HG03064 (cell line): ENCODE measurements at regions not wholly inside any gene's neighbourhood (a gene's known extent, or its start where the extent isn't known, plus 50 kb on each side); places are given as distances from the start of the nearest gene placed in this dataset.

ENCODE experiments used
- ATAC-seq: cut with Tn5 transposase; IDR thresholded peaks from one replicate; pipeline ENCODE4 v1.9.1; 2021; ENCODE audit warnings: low read depth; ENCODE audit not compliant: unreplicated experiment

- ATAC-seq, result no peak
Measured at GRCh38 chr11:80529726-80530125, 1088.9 kb upstream of the TENM4 start.

- no peak for ATAC-seq
Measured at GRCh38 chr11:80525663-80526405, 1085.0 kb upstream of the TENM4 start.

- ATAC-seq, result no peak
Measured at GRCh38 chr11:80524349-80524748, 1083.5 kb upstream of the TENM4 start.

- no peak for ATAC-seq
Measured at GRCh38 chr11:80523057-80523456, 1082.2 kb upstream of the TENM4 start.

- ATAC-seq, result no peak
Measured at GRCh38 chr11:80521592-80521991, 1080.8 kb upstream of the TENM4 start.

GRCh38 chr11:80520507-80520887 lies 1079.7 kb upstream of the TENM4 start:
- no peak for ATAC-seq

GRCh38 chr11:80519596-80520506 lies 1079.0 kb upstream of the TENM4 start:
- no peak for ATAC-seq

- ATAC-seq, result no peak
Measured at GRCh38 chr11:80517701-80518100, 1076.9 kb upstream of the TENM4 start.

- ATAC-seq, result no peak
Measured at GRCh38 chr11:80515097-80515496, 1074.3 kb upstream of the TENM4 start.

- ATAC-seq, result no peak
Measured at GRCh38 chr11:80512491-80512890, 1071.7 kb upstream of the TENM4 start.

- no peak for ATAC-seq
Measured at GRCh38 chr11:80505771-80506170, 1064.9 kb upstream of the TENM4 start.

- ATAC-seq, result no peak
Measured at GRCh38 chr11:80503990-80504389, 1063.2 kb upstream of the TENM4 start.

GRCh38 chr11:80502511-80502910 lies 1061.7 kb upstream of the TENM4 start:
- no peak for ATAC-seq

GRCh38 chr11:80495116-80495515 lies 1054.3 kb upstream of the TENM4 start:
- no peak for ATAC-seq

- no peak for ATAC-seq
Measured at GRCh38 chr11:80487952-80488351, 1047.1 kb upstream of the TENM4 start.

GRCh38 chr11:80486678-80487077 lies 1045.8 kb upstream of the TENM4 start:
- ATAC-seq, result no peak

GRCh38 chr11:80477178-80477577 lies 1036.3 kb upstream of the TENM4 start:
- no peak for ATAC-seq

- no peak for ATAC-seq
Measured at GRCh38 chr11:80473562-80473961, 1032.7 kb upstream of the TENM4 start.

GRCh38 chr11:80469871-80470270 lies 1029.0 kb upstream of the TENM4 start:
- ATAC-seq, result no peak

- ATAC-seq, result no peak
Measured at GRCh38 chr11:80466570-80466969, 1025.7 kb upstream of the TENM4 start.

- no peak for ATAC-seq
Measured at GRCh38 chr11:80462211-80462610, 1021.4 kb upstream of the TENM4 start.

- ATAC-seq, result no peak
Measured at GRCh38 chr11:80458376-80458775, 1017.5 kb upstream of the TENM4 start.
